ENCODE measurements at regions not wholly inside any gene's neighbourhood (a gene's known extent, or its start where the extent isn't known, plus 50 kb on each side); places are given as distances from the start of the nearest gene placed in this dataset.

DNA sequence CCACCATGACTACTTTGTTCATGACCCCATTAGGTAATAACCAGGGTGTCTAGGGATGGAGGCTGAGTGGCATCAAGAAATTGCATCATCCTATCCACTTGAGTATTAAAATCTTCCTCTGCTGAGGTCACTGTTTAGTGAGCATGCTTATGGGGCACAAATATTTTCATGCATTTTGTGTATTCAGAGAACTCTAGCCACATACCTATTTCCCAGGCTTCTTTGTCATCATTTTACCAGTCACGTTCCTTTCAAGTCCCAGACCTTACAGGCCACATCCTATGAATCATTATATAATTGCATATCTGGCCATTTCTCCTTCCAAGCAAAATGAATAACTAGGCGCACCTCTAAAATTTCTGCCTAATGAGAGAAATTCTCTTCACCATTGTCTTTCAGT, 1882.9 kb upstream of the AGA start:
- no peak overlapping the region for H3K9ac ChIP-seq (ENCODE audit: low read length)
- H3K4me1 ChIP-seq (ENCODE audit: control insufficient read depth in 1 of 2, insufficient read depth in 2 of 2, low read length in 2 of 2) = no peaks in the 10 kb centered on the region
- no peak overlapping the region for H3K4me3 ChIP-seq (ENCODE audit: low read depth, low read length)
- no peak overlapping the region for H3K4me2 ChIP-seq (ENCODE audit: low read length)
- no peak overlapping the region for H4K8ac ChIP-seq (ENCODE audit: low read depth, low read length)
- no peak overlapping the region for H2BK120ac ChIP-seq (ENCODE audit: insufficient read depth, low read length, poor library complexity)
- H3K79me2 ChIP-seq (ENCODE audit: control insufficient read depth, insufficient read depth, low read length, poor library complexity) = no peaks in the 10 kb centered on the region
- DNase-seq = no peak
- no peak overlapping the region for H3K27ac ChIP-seq (ENCODE audit: low read depth, low read length)
- no peak overlapping the region for H3K18ac ChIP-seq (ENCODE audit: low read length)
- no peak overlapping the region for H2AK5ac ChIP-seq (ENCODE audit: low read length)
- WGBS (ENCODE audit: extremely low coverage, insufficient coverage, insufficient read length) = no CpG with 5 or more reads among the region's 2 CpGs
- no peak overlapping the region for H3K23ac ChIP-seq (ENCODE audit: low read length)
- H4K91ac ChIP-seq (ENCODE audit: low read depth, low read length) = no peak overlapping the region
- H3K4ac ChIP-seq (ENCODE audit: low read depth, low read length) = no peak overlapping the region
- H3K36me3 ChIP-seq (ENCODE audit: control insufficient read depth in 1 of 2, insufficient read depth in 2 of 2, low read length in 2 of 2) = no peaks in the 10 kb centered on the region
- no peaks in the 10 kb centered on the region for H3K79me1 ChIP-seq (ENCODE audit: low read length)
- H3K27me3 ChIP-seq (ENCODE audit: insufficient read depth, low read length) = no peaks in the 10 kb centered on the region
- H4K12ac ChIP-seq (ENCODE audit: low read depth, low read length) = no peak overlapping the region
- no peak overlapping the region for H2BK12ac ChIP-seq (ENCODE audit: low read length)
- H3K14ac ChIP-seq (ENCODE audit: low read length) = no peak overlapping the region
- H2BK5ac ChIP-seq (ENCODE audit: low read depth, low read length, poor library complexity) = no peak overlapping the region
- no peak overlapping the region for H2AFZ ChIP-seq (ENCODE audit: insufficient read depth, low read length, poor library complexity)
- H3K9me3 ChIP-seq (ENCODE audit: insufficient read depth, low read depth, low read length) = no peaks in the 10 kb centered on the region

DNA sequence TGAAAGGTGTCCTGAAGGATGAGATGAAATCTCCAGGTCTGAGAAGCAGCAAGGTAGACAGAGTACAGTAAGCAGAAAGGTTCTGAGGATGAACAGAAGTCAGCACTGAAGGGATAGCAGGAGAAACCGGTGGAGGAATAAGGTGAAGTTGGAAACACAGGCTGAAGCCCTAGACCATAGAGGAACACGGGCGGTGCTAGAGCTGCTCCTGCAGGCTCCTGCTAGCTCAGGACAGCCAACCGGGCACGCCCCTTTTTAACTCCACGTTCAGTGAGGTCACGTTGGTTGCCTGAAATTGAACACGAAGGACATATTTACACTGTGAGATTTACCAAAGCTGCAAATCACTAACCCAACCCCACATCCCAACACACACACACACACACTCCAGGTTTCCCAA, 1886.4 kb upstream of the AGA start:
- no peaks in the 10 kb centered on the region for H3K79me2 ChIP-seq (ENCODE audit: control insufficient read depth, insufficient read depth, low read length, poor library complexity)
- H2AK5ac ChIP-seq (ENCODE audit: low read length) = no peak overlapping the region
- H3K9ac ChIP-seq (ENCODE audit: low read length) = no peak overlapping the region
- WGBS (ENCODE audit: extremely low coverage, insufficient coverage, insufficient read length) = no CpG with 5 or more reads among the region's 8 CpGs
- no peak overlapping the region for H2BK12ac ChIP-seq (ENCODE audit: low read length)
- H3K9me3 ChIP-seq (ENCODE audit: insufficient read depth, low read depth, low read length) = no peaks in the 10 kb centered on the region
- no peaks in the 10 kb centered on the region for H3K79me1 ChIP-seq (ENCODE audit: low read length)
- no peak overlapping the region for H2AFZ ChIP-seq (ENCODE audit: insufficient read depth, low read length, poor library complexity)
- H3K4me2 ChIP-seq (ENCODE audit: low read length) = no peak overlapping the region
- H3K4me1 ChIP-seq (ENCODE audit: control insufficient read depth in 1 of 2, insufficient read depth in 2 of 2, low read length in 2 of 2) = no peaks in the 10 kb centered on the region
- H3K14ac ChIP-seq (ENCODE audit: low read length) = no peak overlapping the region
- no peak overlapping the region for H4K91ac ChIP-seq (ENCODE audit: low read depth, low read length)
- no peaks in the 10 kb centered on the region for H3K36me3 ChIP-seq (ENCODE audit: control insufficient read depth in 1 of 2, insufficient read depth in 2 of 2, low read length in 2 of 2)
- H2BK120ac ChIP-seq (ENCODE audit: insufficient read depth, low read length, poor library complexity) = no peak overlapping the region
- H3K23ac ChIP-seq (ENCODE audit: low read length) = no peak overlapping the region
- no peaks in the 10 kb centered on the region for H3K27me3 ChIP-seq (ENCODE audit: insufficient read depth, low read length)
- H3K4ac ChIP-seq (ENCODE audit: low read depth, low read length) = no peak overlapping the region
- H3K18ac ChIP-seq (ENCODE audit: low read length) = no peak overlapping the region
- no peak overlapping the region for H3K4me3 ChIP-seq (ENCODE audit: low read depth, low read length)
- DNase-seq = no peak
- H4K8ac ChIP-seq (ENCODE audit: low read depth, low read length) = no peak overlapping the region
- no peak overlapping the region for H2BK5ac ChIP-seq (ENCODE audit: low read depth, low read length, poor library complexity)
- no peak overlapping the region for H4K12ac ChIP-seq (ENCODE audit: low read depth, low read length)
- no peak overlapping the region for H3K27ac ChIP-seq (ENCODE audit: low read depth, low read length)

DNA sequence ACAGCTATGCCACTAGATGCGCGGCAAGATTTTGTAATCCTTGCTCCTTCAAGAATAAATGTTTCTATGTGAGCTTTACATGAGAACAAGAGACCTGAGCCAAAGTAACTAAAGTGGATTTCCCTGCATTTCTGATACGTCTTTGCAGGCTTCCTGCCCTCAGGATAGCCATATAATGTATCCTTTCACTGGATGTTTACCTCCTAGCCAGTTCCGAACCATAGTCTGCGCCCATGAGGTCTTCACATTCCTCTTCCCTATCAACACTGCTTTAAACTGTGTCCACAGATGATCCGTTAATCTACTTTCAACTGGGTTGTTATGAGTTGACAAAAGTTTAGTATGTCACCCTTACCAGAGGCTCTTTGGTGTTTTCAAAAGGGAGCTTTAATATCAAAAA, 1889.1 kb upstream of the AGA start:
- no peaks in the 10 kb centered on the region for H3K4me1 ChIP-seq (ENCODE audit: control insufficient read depth in 1 of 2, insufficient read depth in 2 of 2, low read length in 2 of 2)
- no peak overlapping the region for H2AFZ ChIP-seq (ENCODE audit: insufficient read depth, low read length, poor library complexity)
- no peak overlapping the region for H3K18ac ChIP-seq (ENCODE audit: low read length)
- H3K79me2 ChIP-seq (ENCODE audit: control insufficient read depth, insufficient read depth, low read length, poor library complexity) = no peaks in the 10 kb centered on the region
- no peak overlapping the region for H3K4me2 ChIP-seq (ENCODE audit: low read length)
- no peaks in the 10 kb centered on the region for H3K27me3 ChIP-seq (ENCODE audit: insufficient read depth, low read length)
- H2BK120ac ChIP-seq (ENCODE audit: insufficient read depth, low read length, poor library complexity) = no peak overlapping the region
- H3K4me3 ChIP-seq (ENCODE audit: low read depth, low read length) = no peak overlapping the region
- no peak overlapping the region for H3K4ac ChIP-seq (ENCODE audit: low read depth, low read length)
- H4K12ac ChIP-seq (ENCODE audit: low read depth, low read length) = no peak overlapping the region
- no peak overlapping the region for H3K27ac ChIP-seq (ENCODE audit: low read depth, low read length)
- no peaks in the 10 kb centered on the region for H3K36me3 ChIP-seq (ENCODE audit: control insufficient read depth in 1 of 2, insufficient read depth in 2 of 2, low read length in 2 of 2)
- no CpG with 5 or more reads among the region's 6 CpGs for WGBS (ENCODE audit: extremely low coverage, insufficient coverage, insufficient read length)
- no peaks in the 10 kb centered on the region for H3K79me1 ChIP-seq (ENCODE audit: low read length)
- no peak overlapping the region for H3K23ac ChIP-seq (ENCODE audit: low read length)
- no peak overlapping the region for H2BK5ac ChIP-seq (ENCODE audit: low read depth, low read length, poor library complexity)
- no peak overlapping the region for H2BK12ac ChIP-seq (ENCODE audit: low read length)
- H3K9me3 ChIP-seq (ENCODE audit: insufficient read depth, low read depth, low read length) = no peaks in the 10 kb centered on the region
- H4K91ac ChIP-seq (ENCODE audit: low read depth, low read length) = no peak overlapping the region
- no peak overlapping the region for H4K8ac ChIP-seq (ENCODE audit: low read depth, low read length)
- no peak overlapping the region for H3K14ac ChIP-seq (ENCODE audit: low read length)
- no peak overlapping the region for H3K9ac ChIP-seq (ENCODE audit: low read length)
- H2AK5ac ChIP-seq (ENCODE audit: low read length) = no peak overlapping the region
- no peak for DNase-seq

DNA sequence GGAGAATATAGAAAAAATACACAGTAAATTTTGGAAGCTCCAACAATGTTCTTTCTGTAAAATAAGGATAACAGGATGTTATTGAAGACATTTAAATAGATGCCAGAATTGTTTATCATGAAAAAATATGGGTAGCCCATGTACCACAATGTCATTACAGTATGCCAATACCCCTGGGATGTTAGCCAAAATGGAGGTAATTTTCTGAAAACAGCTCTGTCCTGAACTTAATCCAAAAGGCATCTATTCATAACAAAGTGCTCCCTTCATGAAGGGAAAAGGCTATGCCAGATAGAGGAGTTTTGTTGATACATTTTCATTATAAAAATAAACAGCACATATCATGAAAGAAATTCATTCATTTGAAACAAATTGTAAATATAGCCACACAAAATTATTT, 1902.6 kb upstream of the AGA start:
- no peak overlapping the region for H2BK12ac ChIP-seq (ENCODE audit: low read length)
- no peak for DNase-seq

DNA sequence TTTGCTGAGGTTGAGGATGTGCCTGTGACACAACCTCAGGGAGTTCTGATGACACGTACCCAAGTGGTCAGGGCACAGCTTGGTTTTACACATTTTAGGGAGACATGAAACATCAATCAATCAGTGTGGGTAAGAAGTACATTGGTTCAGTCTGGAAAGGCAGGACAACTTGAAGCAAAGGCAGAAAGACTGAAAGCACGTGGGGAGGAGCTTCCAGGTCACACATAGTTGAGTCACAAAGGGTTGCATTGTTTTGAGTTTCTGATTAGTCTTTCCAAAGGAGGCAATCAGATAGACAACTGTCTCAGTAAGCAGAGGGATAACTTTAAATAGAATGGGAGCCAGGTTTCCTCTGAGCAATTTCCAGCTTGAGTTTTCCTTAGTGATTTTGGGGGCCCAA, 1910.0 kb upstream of the AGA start:
- Histone ChIP-seq H2AFZ (ENCODE audit: insufficient read depth, low read length, poor library complexity) (no peak overlapping the region), H2BK12ac (ENCODE audit: low read length) (no peak overlapping the region), H3K79me1 (ENCODE audit: low read length) (no peaks in the 10 kb centered on the region), H3K4me2 (ENCODE audit: low read length) (no peak overlapping the region), H3K27ac (ENCODE audit: low read depth, low read length) (no peak overlapping the region), H3K27me3 (ENCODE audit: insufficient read depth, low read length) (no peaks in the 10 kb centered on the region), H2AK5ac (ENCODE audit: low read length) (no peak overlapping the region), H4K91ac (ENCODE audit: low read depth, low read length) (no peak overlapping the region), H3K4ac (ENCODE audit: low read depth, low read length) (no peak overlapping the region), H4K8ac (ENCODE audit: low read depth, low read length) (no peak overlapping the region), H3K36me3 (ENCODE audit: control insufficient read depth in 1 of 2, insufficient read depth in 2 of 2, low read length in 2 of 2) (no peaks in the 10 kb centered on the region), H3K14ac (ENCODE audit: low read length) (no peak overlapping the region), H2BK120ac (ENCODE audit: insufficient read depth, low read length, poor library complexity) (no peak overlapping the region), H3K4me1 (ENCODE audit: control insufficient read depth in 1 of 2, insufficient read depth in 2 of 2, low read length in 2 of 2) (no peaks in the 10 kb centered on the region), H2BK5ac (ENCODE audit: low read depth, low read length, poor library complexity) (no peak overlapping the region), H4K12ac (ENCODE audit: low read depth, low read length) (no peak overlapping the region), H3K9ac (ENCODE audit: low read length) (no peak overlapping the region), H3K18ac (ENCODE audit: low read length) (no peak overlapping the region), H3K9me3 (ENCODE audit: insufficient read depth, low read depth, low read length) (no peaks in the 10 kb centered on the region), H3K23ac (ENCODE audit: low read length) (peak overlapping the region; percentile 90), H3K79me2 (ENCODE audit: control insufficient read depth, insufficient read depth, low read length, poor library complexity) (no peaks in the 10 kb centered on the region), H3K4me3 (ENCODE audit: low read depth, low read length) (no peak overlapping the region)
- WGBS (ENCODE audit: extremely low coverage, insufficient coverage, insufficient read length) = no CpG with 5 or more reads among the region's 2 CpGs
- no peak for DNase-seq

More for the DNA sequence above, 1902.6 kb upstream of the AGA start:
- Histone ChIP-seq H2BK120ac (ENCODE audit: insufficient read depth, low read length, poor library complexity) (no peak overlapping the region), H3K79me1 (ENCODE audit: low read length) (no peaks in the 10 kb centered on the region), H3K18ac (ENCODE audit: low read length) (no peak overlapping the region), H2AFZ (ENCODE audit: insufficient read depth, low read length, poor library complexity) (no peak overlapping the region), H3K79me2 (ENCODE audit: control insufficient read depth, insufficient read depth, low read length, poor library complexity) (no peaks in the 10 kb centered on the region), H2BK5ac (ENCODE audit: low read depth, low read length, poor library complexity) (no peak overlapping the region), H3K36me3 (ENCODE audit: control insufficient read depth in 1 of 2, insufficient read depth in 2 of 2, low read length in 2 of 2) (no peaks in the 10 kb centered on the region), H3K14ac (ENCODE audit: low read length) (no peak overlapping the region), H2AK5ac (ENCODE audit: low read length) (no peak overlapping the region), H3K4me3 (ENCODE audit: low read depth, low read length) (no peak overlapping the region), H4K91ac (ENCODE audit: low read depth, low read length) (no peak overlapping the region), H3K27me3 (ENCODE audit: insufficient read depth, low read length) (no peaks in the 10 kb centered on the region), H3K4me1 (ENCODE audit: control insufficient read depth in 1 of 2, insufficient read depth in 2 of 2, low read length in 2 of 2) (no peaks in the 10 kb centered on the region), H3K9ac (ENCODE audit: low read length) (no peak overlapping the region), H3K27ac (ENCODE audit: low read depth, low read length) (no peak overlapping the region), H3K9me3 (ENCODE audit: insufficient read depth, low read depth, low read length) (no peaks in the 10 kb centered on the region), H4K12ac (ENCODE audit: low read depth, low read length) (no peak overlapping the region), H3K4me2 (ENCODE audit: low read length) (no peak overlapping the region), H3K23ac (ENCODE audit: low read length) (no peak overlapping the region), H3K4ac (ENCODE audit: low read depth, low read length) (no peak overlapping the region), H4K8ac (ENCODE audit: low read depth, low read length) (no peak overlapping the region)
